ENCODE measurements at regions not wholly inside any gene's neighbourhood (a gene's known extent, or its start where the extent isn't known, plus 50 kb on each side); places are given as distances from the start of the nearest gene placed in this dataset.

GRCh38 chr10:21078410-21079329 lies 181.6 kb upstream of the NEBL start:
- peak; percentile 94 for TF ChIP-seq RAD21 (IDR thresholded peaks at IDR 0.05; ENCODE audit: low read depth)
- TF ChIP-seq MAX (IDR thresholded peaks at IDR 0.05): peak; percentile 84
- no peak for TF ChIP-seq USF1 (IDR thresholded peaks at IDR 0.05)
- TF ChIP-seq YY1 (IDR thresholded peaks at IDR 0.05; ENCODE audit: low read depth): no peak
- no peak for TF ChIP-seq CEBPB (IDR thresholded peaks at IDR 0.05)

- TF ChIP-seq RAD21 (IDR thresholded peaks at IDR 0.05; ENCODE audit: low read depth): no peak
- TF ChIP-seq REST (IDR thresholded peaks at IDR 0.05; ENCODE audit: low read depth): no peak
- TF ChIP-seq NFIC (IDR thresholded peaks at IDR 0.05): no peak
- no peak for TF ChIP-seq TCF12 (IDR thresholded peaks at IDR 0.05; ENCODE audit: low read depth)
- TF ChIP-seq TEAD4 (IDR thresholded peaks at IDR 0.05): no peak
- TF ChIP-seq TAF1 (IDR thresholded peaks at IDR 0.05; ENCODE audit: low read depth): no peak
- no peak for TF ChIP-seq FOXM1 (IDR thresholded peaks at IDR 0.05; ENCODE audit: borderline replicate concordance, low read depth)
- TF ChIP-seq EP300 (IDR thresholded peaks at IDR 0.05; ENCODE audit: borderline replicate concordance): no peak
- no peak for TF ChIP-seq EGR1 (IDR thresholded peaks at IDR 0.05)
- TF ChIP-seq ZBTB7A (IDR thresholded peaks at IDR 0.05; ENCODE audit: low read depth): no peak
- no peak for TF ChIP-seq YY1 (IDR thresholded peaks at IDR 0.05; ENCODE audit: low read depth)
- no peak for TF ChIP-seq CREB1 (IDR thresholded peaks at IDR 0.05; ENCODE audit: low read depth)
- TF ChIP-seq MAX (IDR thresholded peaks at IDR 0.05): no peak
- no peak for TF ChIP-seq USF1 (IDR thresholded peaks at IDR 0.05)
Measured at GRCh38 chr10:21077681-21078080, 180.6 kb upstream of the NEBL start.

- no peak for TF ChIP-seq CEBPB (IDR thresholded peaks at IDR 0.05)
- TF ChIP-seq MAX (IDR thresholded peaks at IDR 0.05): no peak
- TF ChIP-seq EGR1 (IDR thresholded peaks at IDR 0.05): no peak
- TF ChIP-seq TEAD4 (IDR thresholded peaks at IDR 0.05): no peak
Measured at GRCh38 chr10:21076381-21076780, 179.3 kb upstream of the NEBL start.

GRCh38 chr10:21075880-21076279 lies 178.8 kb upstream of the NEBL start:
- TF ChIP-seq ZBTB7A (IDR thresholded peaks at IDR 0.05; ENCODE audit: low read depth) (no peak), NFIC (IDR thresholded peaks at IDR 0.05) (no peak), YY1 (IDR thresholded peaks at IDR 0.05; ENCODE audit: low read depth) (no peak), RAD21 (IDR thresholded peaks at IDR 0.05; ENCODE audit: low read depth) (no peak)

- TF ChIP-seq TEAD4 (IDR thresholded peaks at IDR 0.05) (no peak), ZBTB7A (IDR thresholded peaks at IDR 0.05; ENCODE audit: low read depth) (no peak), MAX (IDR thresholded peaks at IDR 0.05) (no peak), EP300 (IDR thresholded peaks at IDR 0.05; ENCODE audit: borderline replicate concordance) (no peak), YY1 (IDR thresholded peaks at IDR 0.05; ENCODE audit: low read depth) (no peak), TAF1 (IDR thresholded peaks at IDR 0.05; ENCODE audit: low read depth) (no peak), EGR1 (IDR thresholded peaks at IDR 0.05) (no peak), CEBPB (IDR thresholded peaks at IDR 0.05) (no peak), TCF12 (IDR thresholded peaks at IDR 0.05; ENCODE audit: low read depth) (no peak), NFIC (IDR thresholded peaks at IDR 0.05) (no peak), FOXM1 (IDR thresholded peaks at IDR 0.05; ENCODE audit: borderline replicate concordance, low read depth) (no peak), CREB1 (IDR thresholded peaks at IDR 0.05; ENCODE audit: low read depth) (no peak), REST (IDR thresholded peaks at IDR 0.05; ENCODE audit: low read depth) (no peak), USF1 (IDR thresholded peaks at IDR 0.05) (no peak), RAD21 (IDR thresholded peaks at IDR 0.05; ENCODE audit: low read depth) (no peak)
Measured at GRCh38 chr10:21071001-21071673, 174.0 kb upstream of the NEBL start.

Data from Ishikawa (cell line).